Natural killer cell (primary cell): ENCODE measurements at regions not wholly inside any gene's neighbourhood (a gene's known extent, or its start where the extent isn't known, plus 50 kb on each side); places are given as distances from the start of the nearest gene placed in this dataset.

ENCODE experiments used
- ATAC-seq, 3 donors: fragments of 150-1000 bp in 2 of 3; fragments of 200-7000 bp in 1 of 3; cut with Tn5 transposase; 1 replicate in 1 of 3; 2 replicates in 2 of 3; pipeline ENCODE4 v1.10.0; 2021; ENCODE audit warnings: mild to moderate bottlenecking in 2 of 3, moderate library complexity in 2 of 3
- DNase-seq, 2 donors: peaks; one replicate each; pipeline versions ENCODE4 v3.0.0 to v3.0.0-alpha.2; 2013 to 2021; ENCODE audit warnings: mixed read lengths in 1 of 2
- H3K27ac ChIP-seq: one replicate; pipeline ENCODE4 v1.5.1; 2013; ENCODE audit warnings: mild to moderate bottlenecking, low read length
- H3K27me3 ChIP-seq: one replicate; pipeline ENCODE4 v1.6.1; 2013; ENCODE audit warnings: low read length; ENCODE audit not compliant: control insufficient read depth, insufficient read depth
- H3K36me3 ChIP-seq: one replicate; pipeline ENCODE4 v1.6.1; 2013; ENCODE audit warnings: low read length; ENCODE audit not compliant: control insufficient read depth, insufficient read depth
- H3K4me1 ChIP-seq: one replicate; pipeline ENCODE4 v1.6.1; 2013; ENCODE audit warnings: low read length; ENCODE audit not compliant: control insufficient read depth, insufficient read depth
- H3K4me3 ChIP-seq: one replicate; pipeline ENCODE4 v1.5.1; 2013; ENCODE audit warnings: low read length
- H3K9me3 ChIP-seq: one replicate; pipeline ENCODE4 v1.6.1; 2013; ENCODE audit warnings: low read length; ENCODE audit not compliant: control insufficient read depth, insufficient read depth
- H3K27ac Mint-ChIP-seq, 2 donors: one replicate each; pipeline ENCODE4 v1.8.0; 2022; ENCODE audit warnings: mild to moderate bottlenecking in 2 of 2, mixed read lengths in 2 of 2, moderate library complexity in 1 of 2
- H3K27me3 Mint-ChIP-seq, 2 donors: one replicate each; pipeline ENCODE4 v1.8.0; 2022; ENCODE audit warnings: low read depth in 2 of 2, mixed read lengths in 2 of 2
- H3K36me3 Mint-ChIP-seq: one replicate; pipeline ENCODE4 v1.8.0; 2022; ENCODE audit warnings: mixed read lengths
- H3K4me1 Mint-ChIP-seq, 2 donors: one replicate each; pipeline ENCODE4 v1.8.0; 2022; ENCODE audit warnings: mixed read lengths in 2 of 2
- H3K4me3 Mint-ChIP-seq: one replicate; pipeline ENCODE4 v1.8.0; 2022; ENCODE audit warnings: mild to moderate bottlenecking, moderate library complexity, mixed read lengths
- H3K9me3 Mint-ChIP-seq, 2 donors: one replicate each; pipeline ENCODE4 v1.8.0; 2022; ENCODE audit warnings: mixed read lengths in 2 of 2
- CTCF ChIP-seq: fragments of 200-600 bp; IDR thresholded peaks from one replicate; pipeline ENCODE4 v1.8.0; 2022; ENCODE audit warnings: antibody characterized with exemption
- WGBS: methylation state at CpG from one replicate; pipeline ENCODE4 v1.1.7; 2013; ENCODE audit warnings: missing lambda C conversion rate; ENCODE audit not compliant: insufficient coverage; 5-methylcytosine and 5-hydroxymethylcytosine counted together
- intact Hi-C: fragments of 100-400 bp; cut with micrococcal nuclease; formaldehyde crosslinking; loops from one replicate; pipeline ENCODE4 v1.14.2; 2022

- intact Hi-C loops: no loop called here
These were observed 107.3 kb upstream of the MGAT5 start for GRCh38 chr2:134146620-134147019.

GRCh38 chr2:134148172-134148571 is 105.7 kb upstream of the MGAT5 start:
- no peak overlapping the region for H3K4me3 Mint-ChIP-seq

More at GRCh38 chr2:134146620-134147019, 107.3 kb upstream of the MGAT5 start:
- Histone ChIP-seq H3K4me1 (peaks cover 14% of the 10 kb centered on the region), H3K27ac (no peak overlapping the region), H3K4me3 (no peak overlapping the region), H3K9me3 (no peaks in the 10 kb centered on the region), H3K27me3 (no peaks in the 10 kb centered on the region), H3K36me3 (no peaks in the 10 kb centered on the region)
- Mint-ChIP-seq H3K27ac (no peak overlapping the region), H3K27me3 (no peaks in the 10 kb centered on the region), H3K36me3 (no peaks in the 10 kb centered on the region), H3K4me3 (no peak overlapping the region), H3K9me3 (no peaks in the 10 kb centered on the region), H3K4me1 (peaks cover 59 to 60% of the 10 kb centered on the region in 2 donors)
- DNase-seq (no peak), ATAC-seq (no peak)
- TF ChIP-seq CTCF: no peak
- WGBS: 95% methylated on average over 4 of the region's 5 CpGs

DNA sequence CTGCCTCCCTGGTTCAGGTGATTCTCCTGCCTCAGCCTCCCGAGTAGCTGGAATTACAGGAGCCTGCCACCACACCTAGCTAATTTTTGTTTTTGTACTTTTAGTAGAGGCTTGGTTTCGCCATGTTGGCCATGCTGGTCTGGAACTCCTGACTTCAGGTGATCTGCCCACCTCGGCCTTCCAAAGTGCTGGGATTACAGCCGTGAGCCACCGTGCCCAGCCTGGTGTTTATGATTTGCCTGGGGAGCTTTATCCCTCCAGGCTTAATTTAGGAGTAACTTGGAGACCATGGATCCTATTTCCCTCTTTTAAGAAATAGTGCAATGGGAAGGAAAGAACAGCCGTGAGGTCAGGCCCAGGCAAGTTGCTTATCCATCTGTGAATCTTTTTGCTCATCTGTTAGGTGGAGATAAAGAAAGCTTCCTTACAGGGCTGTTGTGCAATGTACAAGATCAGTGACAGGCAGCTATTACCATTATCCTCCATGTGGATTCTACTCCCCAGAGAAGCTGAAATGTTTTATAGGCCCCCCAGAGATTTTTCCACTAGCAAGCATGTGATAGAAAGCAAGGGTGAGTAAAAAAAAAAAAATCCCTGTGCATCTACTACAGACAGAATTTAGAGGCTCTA is 104.9 kb upstream of the MGAT5 start:
- DNase-seq: no peak
- no peak for TF ChIP-seq CTCF
- intact Hi-C loops: no loop called here
- Mint-ChIP-seq H3K36me3 (no peaks in the 10 kb centered on the region), H3K27ac (peak overlapping the region in 1 of 2 donors; percentile 6), H3K4me1 (peaks cover 35 to 37% of the 10 kb centered on the region in 2 donors), H3K4me3 (no peak overlapping the region), H3K9me3 (peaks cover 2 to 3% of the 10 kb centered on the region in 2 donors), H3K27me3 (no peaks in the 10 kb centered on the region)
- H3K36me3 ChIP-seq: no peaks in the 10 kb centered on the region
- H3K4me1 ChIP-seq: peaks cover under 1% of the 10 kb centered on the region
- ATAC-seq: peak in 1 of 3 donors; percentile 54
- WGBS: 90% methylated on average over 6 of the region's 6 CpGs
- no peak overlapping the region for H3K27ac ChIP-seq
- no peaks in the 10 kb centered on the region for H3K9me3 ChIP-seq
- H3K27me3 ChIP-seq: no peaks in the 10 kb centered on the region
- H3K4me3 ChIP-seq: no peak overlapping the region

More at GRCh38 chr2:134148172-134148571, 105.7 kb upstream of the MGAT5 start:
- H3K27ac ChIP-seq: no peak overlapping the region
- intact Hi-C loops: no loop called here
- 98% methylated on average over 2 of the region's 2 CpGs for WGBS
- no peaks in the 10 kb centered on the region for H3K9me3 ChIP-seq
- H3K36me3 ChIP-seq: no peaks in the 10 kb centered on the region
- Mint-ChIP-seq H3K36me3 (no peaks in the 10 kb centered on the region), H3K4me1 (peaks cover 43 to 44% of the 10 kb centered on the region in 2 donors), H3K9me3 (peaks cover 2 to 3% of the 10 kb centered on the region in 2 donors), H3K27ac (peak overlapping the region in 1 of 2 donors; percentile 77), H3K27me3 (no peaks in the 10 kb centered on the region)
- H3K4me3 ChIP-seq: no peak overlapping the region
- H3K27me3 ChIP-seq: no peaks in the 10 kb centered on the region
- H3K4me1 ChIP-seq: peaks cover 4% of the 10 kb centered on the region
- DNase-seq: no peak
- no peak for TF ChIP-seq CTCF
- ATAC-seq: no peak

GRCh38 chr2:134149904-134150303 is 104.0 kb upstream of the MGAT5 start:
- Mint-ChIP-seq H3K27me3 (no peaks in the 10 kb centered on the region), H3K4me3 (no peak overlapping the region), H3K36me3 (no peaks in the 10 kb centered on the region), H3K27ac (peak overlapping the region; percentile 6), H3K9me3 (peaks cover 2 to 3% of the 10 kb centered on the region in 2 donors), H3K4me1 (peaks cover 38% of the 10 kb centered on the region in 2 donors)
- ATAC-seq (no peak), DNase-seq (no peak)
- no peaks in the 10 kb centered on the region for H3K27me3 ChIP-seq
- WGBS: 100% methylated on average over 1 of the region's 1 CpG
- TF ChIP-seq CTCF: no peak
- H3K4me1 ChIP-seq: peaks cover 10% of the 10 kb centered on the region
- no peak overlapping the region for H3K4me3 ChIP-seq
- H3K27ac ChIP-seq: no peak overlapping the region
- intact Hi-C loops: no loop called here
- no peaks in the 10 kb centered on the region for H3K36me3 ChIP-seq
- no peaks in the 10 kb centered on the region for H3K9me3 ChIP-seq
